AG09319 (cell line): ENCODE measurements at regions not wholly inside any gene's neighbourhood (a gene's known extent, or its start where the extent isn't known, plus 50 kb on each side); places are given as distances from the start of the nearest gene placed in this dataset.
"Not testable (repeated sequence)": the region's sequence is repeated elsewhere in the genome, so short reads cannot be mapped to it uniquely, and the experiment has no call there.

Source experiments
- DNase-seq: peaks from one replicate; pipeline ENCODE4 v3.0.0-alpha.2; 2010; ENCODE audit warnings: low read depth; ENCODE audit errors: extremely low read depth
- CTCF ChIP-seq: IDR thresholded peaks from 2 replicates; pipeline ENCODE4 v1.5.1; 2011; ENCODE audit warnings: low read depth, mild to moderate bottlenecking, inconsistent platforms, low read length, moderate library complexity

- TF ChIP-seq CTCF = no peak
- no peak for DNase-seq
These were observed 210.3 kb upstream of the STT3B start for GRCh38 chr3:31322460-31322859.

- not testable (repeated sequence) for DNase-seq
These were observed 204.8 kb upstream of the STT3B start for GRCh38 chr3:31327826-31328357.

- DNase-seq = no peak
- TF ChIP-seq CTCF = no peak
These were observed 201.4 kb upstream of the STT3B start for GRCh38 chr3:31331278-31331677.

- TF ChIP-seq CTCF = no peak; the same call in 1 of the 2 replicates
- DNase-seq = no peak
These were observed 191.6 kb upstream of the STT3B start for GRCh38 chr3:31341130-31341529.

GRCh38 chr3:31343075-31343474, 189.7 kb upstream of the STT3B start:
- no peak for TF ChIP-seq CTCF
- DNase-seq = no peak

- TF ChIP-seq CTCF = no peak
- DNase-seq = no peak
These were observed 187.1 kb upstream of the STT3B start for GRCh38 chr3:31345581-31345980.

GRCh38 chr3:31346542-31346979, 186.2 kb upstream of the STT3B start:
- no peak for DNase-seq
- TF ChIP-seq CTCF = no peak

- TF ChIP-seq CTCF = no peak
- DNase-seq = no peak
These were observed 183.6 kb upstream of the STT3B start for GRCh38 chr3:31349001-31349748.
